NT2/D1 (cell line): ENCODE measurements at regions not wholly inside any gene's neighbourhood (a gene's known extent, or its start where the extent isn't known, plus 50 kb on each side); places are given as distances from the start of the nearest gene placed in this dataset.

ENCODE experiments used
- DNase-seq: peaks from one replicate; pipeline ENCODE4 v3.0.0-alpha.2; 2011; ENCODE audit warnings: low read depth, low spot score
- H3K27me3 ChIP-seq: 2 replicates; pipeline ENCODE4 v1.6.0; 2011; ENCODE audit warnings: mild to moderate bottlenecking; ENCODE audit not compliant: insufficient read length, insufficient read depth
- H3K36me3 ChIP-seq: 2 replicates; pipeline ENCODE4 v1.6.1; 2011; ENCODE audit warnings: mild to moderate bottlenecking, low read length, mixed read lengths; ENCODE audit not compliant: insufficient read depth, insufficient read length
- H3K4me1 ChIP-seq: 2 replicates; pipeline ENCODE4 v1.5.1; 2011; ENCODE audit not compliant: insufficient read depth, insufficient read length
- H3K4me3 ChIP-seq: 2 replicates; pipeline ENCODE4 v1.5.1; 2011; ENCODE audit warnings: low read depth; ENCODE audit not compliant: insufficient read length
- H3K9ac ChIP-seq: 2 replicates; pipeline ENCODE4 v1.6.0; 2011; ENCODE audit warnings: low read depth; ENCODE audit not compliant: insufficient read length
- H3K9me3 ChIP-seq: 2 replicates; pipeline ENCODE4 v1.5.1; 2011; ENCODE audit warnings: mild to moderate bottlenecking, low read length; ENCODE audit not compliant: insufficient read depth
- SUZ12 ChIP-seq: IDR thresholded peaks from 2 replicates; pipeline ENCODE4 v1.6.1; 2011; ENCODE audit not compliant: insufficient read length, insufficient read depth; ENCODE audit errors: extremely low read depth
- YY1 ChIP-seq: IDR thresholded peaks from 2 replicates; pipeline ENCODE4 v1.6.1; 2011; ENCODE audit not compliant: insufficient read length, insufficient read depth
- ZNF274 ChIP-seq: IDR thresholded peaks from 2 replicates; pipeline ENCODE4 v1.6.1; 2011; ENCODE audit warnings: mild to moderate bottlenecking, low read depth, low read length

GRCh38 chrX:109831326-109831985 is 98.4 kb upstream of the ACSL4 start:
- Histone ChIP-seq H3K36me3 (no peaks in the 10 kb centered on the region), H3K9me3 (no peaks in the 10 kb centered on the region), H3K4me1 (no peaks in the 10 kb centered on the region), H3K9ac (no peak overlapping the region), H3K4me3 (no peak overlapping the region), H3K27me3 (no peaks in the 10 kb centered on the region)
- no peak for DNase-seq
- TF ChIP-seq ZNF274 = no peak
- TF ChIP-seq SUZ12 = no peak
- TF ChIP-seq YY1 = no peak

GRCh38 chrX:109839694-109840567 is 106.9 kb upstream of the ACSL4 start:
- Histone ChIP-seq H3K36me3 (no peaks in the 10 kb centered on the region), H3K27me3 (no peaks in the 10 kb centered on the region), H3K4me1 (peaks cover 2% of the 10 kb centered on the region), H3K9me3 (no peaks in the 10 kb centered on the region), H3K4me3 (no peak overlapping the region), H3K9ac (peak overlapping the region; percentile 57)
- DNase-seq = peak; percentile 57
- TF ChIP-seq ZNF274 (no peak), SUZ12 (no peak), YY1 (no peak)

GRCh38 chrX:109840585-109840984 is 107.5 kb upstream of the ACSL4 start:
- no peaks in the 10 kb centered on the region for H3K9me3 ChIP-seq
- H3K4me1 ChIP-seq = peaks cover 2% of the 10 kb centered on the region
- no peaks in the 10 kb centered on the region for H3K36me3 ChIP-seq
- peak overlapping the region; percentile 57 for H3K9ac ChIP-seq
- DNase-seq = no peak
- no peaks in the 10 kb centered on the region for H3K27me3 ChIP-seq
- TF ChIP-seq ZNF274 (no peak), SUZ12 (no peak)
- H3K4me3 ChIP-seq = no peak overlapping the region

- no peaks in the 10 kb centered on the region for H3K27me3 ChIP-seq
- H3K9ac ChIP-seq = no peak overlapping the region
- H3K4me3 ChIP-seq = no peak overlapping the region
- H3K9me3 ChIP-seq = no peaks in the 10 kb centered on the region
- no peak for DNase-seq
- TF ChIP-seq SUZ12 = no peak
- TF ChIP-seq ZNF274 = no peak
- no peak for TF ChIP-seq YY1
- H3K36me3 ChIP-seq = no peaks in the 10 kb centered on the region
- peaks cover 2% of the 10 kb centered on the region for H3K4me1 ChIP-seq
These were observed 108.2 kb upstream of the ACSL4 start for GRCh38 chrX:109841257-109841656.

- Histone ChIP-seq H3K9ac (no peak overlapping the region), H3K9me3 (no peaks in the 10 kb centered on the region), H3K27me3 (no peaks in the 10 kb centered on the region), H3K36me3 (no peaks in the 10 kb centered on the region), H3K4me1 (peaks cover 2% of the 10 kb centered on the region), H3K4me3 (no peak overlapping the region)
- TF ChIP-seq SUZ12 (no peak), YY1 (no peak), ZNF274 (no peak)
- no peak for DNase-seq
These were observed 109.0 kb upstream of the ACSL4 start for GRCh38 chrX:109841869-109842579.

GRCh38 chrX:109842611-109843010 is 109.6 kb upstream of the ACSL4 start:
- Histone ChIP-seq H3K4me1 (peaks cover 2% of the 10 kb centered on the region), H3K27me3 (no peaks in the 10 kb centered on the region), H3K9ac (no peak overlapping the region), H3K9me3 (no peaks in the 10 kb centered on the region), H3K4me3 (no peak overlapping the region), H3K36me3 (no peaks in the 10 kb centered on the region)
- TF ChIP-seq YY1 = no peak
- no peak for TF ChIP-seq SUZ12
- TF ChIP-seq ZNF274 = no peak
- no peak for DNase-seq
